Hepatocyte (in vitro differentiated cells): ENCODE measurements at regions not wholly inside any gene's neighbourhood (a gene's known extent, or its start where the extent isn't known, plus 50 kb on each side); places are given as distances from the start of the nearest gene placed in this dataset.
"Not testable (repeated sequence)": the region's sequence is repeated elsewhere in the genome, so short reads cannot be mapped to it uniquely, and the experiment has no call there.

Experiments used
- CTCF ChIP-seq: fragments of 200-600 bp; sonication (generic); IDR thresholded peaks from 2 replicates; pipeline ENCODE4 v1.5.1; 2016; ENCODE audit warnings: antibody characterized with exemption, mild to moderate bottlenecking; ENCODE audit not compliant: poor library complexity
- EZH2 ChIP-seq: fragments of 200-600 bp; sonication (generic); IDR thresholded peaks from 2 replicates; pipeline ENCODE4 v1.6.1; 2016; ENCODE audit warnings: antibody characterized with exemption, mild to moderate bottlenecking, borderline replicate concordance
- EZH2phosphoT487 ChIP-seq: fragments of 200-600 bp; sonication (generic); IDR thresholded peaks from one replicate; pipeline ENCODE4 v1.6.1; 2018; ENCODE audit warnings: antibody characterized with exemption, mild to moderate bottlenecking, low read depth, moderate library complexity; ENCODE audit not compliant: unreplicated experiment, severe bottlenecking

DNA sequence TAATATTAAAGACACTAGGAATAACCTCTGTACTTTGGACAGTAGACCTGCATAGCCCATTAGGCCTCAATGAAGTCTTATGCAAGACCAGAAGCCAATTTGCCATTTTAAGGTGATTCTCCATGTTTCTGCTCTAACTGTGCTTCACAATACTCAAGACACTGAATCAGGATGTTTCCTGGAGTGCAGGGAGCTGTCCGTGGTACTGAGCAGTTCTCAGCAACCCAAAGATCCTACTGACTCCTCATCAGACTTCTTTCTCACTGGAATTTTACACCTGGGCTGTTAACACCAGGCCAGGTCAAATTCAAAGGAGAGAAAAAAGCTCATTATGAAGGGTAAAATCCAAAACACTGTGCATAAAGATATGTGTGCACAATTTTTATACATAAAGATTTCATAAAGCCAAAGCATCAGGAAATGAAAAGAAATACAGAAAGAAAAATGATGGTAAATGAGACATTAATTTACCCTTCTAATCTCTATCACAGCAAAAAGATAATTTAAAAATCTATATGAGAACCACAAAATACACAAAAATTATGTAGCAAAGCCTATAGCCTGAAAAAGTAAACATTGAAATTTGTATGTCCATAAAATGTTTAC is 235.9 kb downstream of the CEP170 start:
- not testable (repeated sequence) for TF ChIP-seq EZH2, CTCF, EZH2phosphoT487
